HUES48 (cell line): ENCODE measurements at regions not wholly inside any gene's neighbourhood (a gene's known extent, or its start where the extent isn't known, plus 50 kb on each side); places are given as distances from the start of the nearest gene placed in this dataset.
"Not testable (repeated sequence)": the region's sequence is repeated elsewhere in the genome, so short reads cannot be mapped to it uniquely, and the experiment has no call there.

Experiments used
- H3K27ac ChIP-seq: one replicate; pipeline ENCODE4 v1.7.0; 2013; ENCODE audit warnings: low read depth, low read length, inconsistent platforms
- H3K27me3 ChIP-seq: 2 replicates; pipeline ENCODE4 v1.6.1; 2013; ENCODE audit warnings: mild to moderate bottlenecking, low read length; ENCODE audit not compliant: control insufficient read depth, insufficient read depth
- H3K36me3 ChIP-seq: 2 replicates; pipeline ENCODE4 v1.6.1; 2013; ENCODE audit warnings: low read length; ENCODE audit not compliant: control insufficient read depth, insufficient read depth
- H3K4me1 ChIP-seq: 2 replicates; pipeline ENCODE4 v1.6.1; 2013; ENCODE audit warnings: mild to moderate bottlenecking, low read length; ENCODE audit not compliant: control insufficient read depth, insufficient read depth
- H3K4me3 ChIP-seq: 2 replicates; pipeline ENCODE4 v1.5.1; 2013; ENCODE audit warnings: mild to moderate bottlenecking, low read depth, low read length
- H3K9ac ChIP-seq: 2 replicates; pipeline ENCODE4 v1.6.1; 2013; ENCODE audit warnings: mild to moderate bottlenecking, low read depth, low read length, moderate library complexity
- H3K9me3 ChIP-seq: 2 replicates; pipeline ENCODE4 v1.6.1; 2013; ENCODE audit warnings: low read length; ENCODE audit not compliant: control insufficient read depth, insufficient read depth

DNA sequence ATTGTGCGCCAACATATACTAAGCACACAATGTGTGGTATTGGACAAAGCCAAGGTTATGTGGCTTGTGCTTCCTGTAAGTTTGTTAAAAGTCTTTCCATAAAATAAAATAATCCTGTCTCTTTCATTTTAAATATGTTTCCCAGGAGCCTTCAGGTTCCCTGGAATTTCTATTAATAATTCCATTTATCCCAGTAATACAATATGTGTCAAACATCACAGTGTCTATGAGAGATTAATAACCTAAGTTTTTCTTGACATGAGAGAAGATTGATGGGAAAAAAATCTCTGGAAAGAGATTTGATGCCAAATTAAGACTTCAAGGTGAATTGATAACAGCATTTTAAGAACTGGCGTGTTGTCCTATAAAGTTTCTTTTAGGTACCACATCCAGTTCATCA lies 507.0 kb downstream of the TTLL7 start:
- Histone ChIP-seq H3K27me3 (no peaks in the 10 kb centered on the region), H3K4me3 (no peak overlapping the region), H3K36me3 (no peaks in the 10 kb centered on the region), H3K4me1 (no peaks in the 10 kb centered on the region), H3K9me3 (no peaks in the 10 kb centered on the region), H3K9ac (no peak overlapping the region), H3K27ac (no peak overlapping the region)

DNA sequence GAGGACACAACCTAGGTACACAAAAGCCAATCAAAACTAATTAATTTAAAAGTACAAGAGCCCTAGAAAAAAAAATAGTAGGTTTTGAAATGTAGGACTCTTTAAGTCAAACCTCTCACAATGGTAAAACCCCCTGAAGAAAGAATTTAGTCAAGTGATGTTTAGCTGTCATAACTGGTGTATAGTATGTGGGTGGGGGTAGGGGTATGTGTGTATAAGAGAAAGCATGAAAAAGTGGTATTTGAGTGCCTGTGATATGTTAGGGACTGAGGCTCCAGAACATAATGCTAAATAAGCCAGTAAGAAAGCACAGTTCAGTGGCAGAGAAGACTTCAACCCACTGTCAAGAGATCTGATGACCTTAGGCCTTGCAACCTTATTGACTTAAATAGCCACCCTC lies 507.9 kb downstream of the TTLL7 start:
- no peaks in the 10 kb centered on the region for H3K27me3 ChIP-seq

DNA sequence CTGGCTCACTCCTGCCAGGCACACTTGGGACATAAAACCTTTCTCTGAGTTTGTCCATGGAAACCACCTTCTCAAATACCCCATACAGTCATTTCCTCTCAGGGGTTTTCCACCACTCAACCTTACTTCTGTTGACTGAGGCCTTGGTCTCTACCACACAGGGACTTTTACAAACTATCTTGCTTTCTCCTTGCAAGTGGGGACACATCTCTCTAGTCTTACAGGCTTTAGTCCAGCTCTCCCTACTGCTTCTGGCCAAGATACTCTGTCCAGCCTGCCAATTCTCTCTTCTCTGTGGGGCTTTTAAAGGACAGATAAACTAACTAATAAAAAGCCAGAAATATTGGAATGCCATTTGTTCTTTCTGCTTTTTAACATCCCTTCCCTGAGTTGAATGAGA lies 510.8 kb downstream of the TTLL7 start:
- not testable (repeated sequence) for H3K9ac ChIP-seq, H3K27ac ChIP-seq, H3K27me3 ChIP-seq, H3K4me3 ChIP-seq, H3K36me3 ChIP-seq, H3K9me3 ChIP-seq, H3K4me1 ChIP-seq

More for the DNA sequence above, 507.9 kb downstream of the TTLL7 start:
- Histone ChIP-seq H3K4me3 (no peak overlapping the region), H3K27ac (no peak overlapping the region), H3K36me3 (no peaks in the 10 kb centered on the region), H3K9ac (no peak overlapping the region), H3K9me3 (no peaks in the 10 kb centered on the region), H3K4me1 (no peaks in the 10 kb centered on the region)

DNA sequence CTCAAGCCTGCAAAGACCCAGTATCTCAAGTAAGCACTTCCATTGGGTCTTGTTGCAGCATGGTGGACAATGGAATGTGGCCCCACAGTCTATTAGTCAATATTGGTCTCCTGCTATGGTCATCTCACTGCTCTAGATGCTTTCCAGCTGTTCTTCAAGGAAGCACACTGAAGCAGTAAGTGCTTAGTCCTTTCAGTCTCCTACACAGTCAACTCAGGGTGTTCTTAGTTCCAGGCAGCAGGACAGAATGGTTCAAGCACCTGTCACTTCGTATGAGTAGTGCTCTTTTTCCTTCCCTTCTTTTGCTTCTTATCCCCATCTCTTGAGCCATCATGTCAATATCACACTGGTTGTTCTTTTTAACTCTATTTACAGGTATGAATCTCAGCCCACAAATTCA lies 511.5 kb downstream of the TTLL7 start:
- not testable (repeated sequence) for H3K27me3 ChIP-seq, H3K27ac ChIP-seq, H3K4me3 ChIP-seq, H3K9me3 ChIP-seq, H3K9ac ChIP-seq, H3K4me1 ChIP-seq, H3K36me3 ChIP-seq

DNA sequence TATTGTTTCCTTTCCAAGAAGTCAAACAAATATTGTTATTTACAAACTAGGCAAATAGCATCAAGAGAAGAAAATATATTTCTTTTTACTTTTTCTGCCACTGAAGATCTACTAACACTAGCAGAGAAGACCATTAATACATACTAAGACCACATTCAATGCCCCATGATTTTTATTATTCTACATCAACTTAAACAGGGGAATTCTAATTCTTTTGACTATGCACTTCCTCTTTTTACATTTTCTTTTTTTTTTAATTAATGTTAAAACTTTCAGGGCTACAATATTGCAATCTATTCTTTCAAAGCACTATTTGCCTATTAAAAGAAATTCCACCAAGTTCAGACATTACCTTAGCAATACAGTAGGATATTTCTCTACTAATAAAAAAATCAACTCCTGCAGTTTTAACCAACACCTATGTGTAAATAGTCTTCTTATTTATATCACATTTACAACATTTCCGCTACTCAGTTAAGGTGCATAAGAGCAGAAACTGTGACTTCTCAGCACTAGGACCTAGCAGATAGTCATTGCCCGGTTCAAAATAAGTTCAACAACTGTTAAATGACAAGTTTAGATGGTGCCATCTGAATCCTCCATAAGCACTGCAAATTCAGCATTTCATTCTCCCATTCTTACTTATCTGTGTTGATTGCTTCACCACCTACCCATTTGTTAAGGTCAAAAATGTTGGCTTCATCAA lies 513.5 kb downstream of the TTLL7 start:
- not testable (repeated sequence) for H3K9me3 ChIP-seq, H3K27me3 ChIP-seq, H3K4me3 ChIP-seq, H3K27ac ChIP-seq, H3K4me1 ChIP-seq, H3K36me3 ChIP-seq, H3K9ac ChIP-seq

DNA sequence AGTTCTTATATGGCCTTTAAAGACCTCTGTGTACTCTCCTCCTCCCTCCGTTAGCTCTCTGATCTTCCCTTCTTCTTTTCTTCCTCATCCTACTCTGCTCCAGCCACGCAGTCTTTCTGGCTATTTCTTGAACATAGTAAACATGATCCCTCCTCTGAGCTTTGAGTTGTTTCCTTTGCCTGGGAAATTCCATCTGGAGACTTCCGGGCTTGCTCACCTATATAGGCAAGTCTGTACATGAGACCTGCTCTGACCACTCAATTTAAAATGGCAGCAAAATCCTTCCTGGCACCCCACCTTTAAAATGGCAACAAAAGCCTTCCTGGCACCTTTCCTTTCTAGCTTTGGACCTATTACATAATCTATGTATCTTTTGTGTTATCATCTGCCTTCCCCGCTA lies 517.6 kb downstream of the TTLL7 start:
- not testable (repeated sequence) for H3K4me1 ChIP-seq, H3K27me3 ChIP-seq, H3K9me3 ChIP-seq, H3K27ac ChIP-seq, H3K9ac ChIP-seq, H3K36me3 ChIP-seq, H3K4me3 ChIP-seq

DNA sequence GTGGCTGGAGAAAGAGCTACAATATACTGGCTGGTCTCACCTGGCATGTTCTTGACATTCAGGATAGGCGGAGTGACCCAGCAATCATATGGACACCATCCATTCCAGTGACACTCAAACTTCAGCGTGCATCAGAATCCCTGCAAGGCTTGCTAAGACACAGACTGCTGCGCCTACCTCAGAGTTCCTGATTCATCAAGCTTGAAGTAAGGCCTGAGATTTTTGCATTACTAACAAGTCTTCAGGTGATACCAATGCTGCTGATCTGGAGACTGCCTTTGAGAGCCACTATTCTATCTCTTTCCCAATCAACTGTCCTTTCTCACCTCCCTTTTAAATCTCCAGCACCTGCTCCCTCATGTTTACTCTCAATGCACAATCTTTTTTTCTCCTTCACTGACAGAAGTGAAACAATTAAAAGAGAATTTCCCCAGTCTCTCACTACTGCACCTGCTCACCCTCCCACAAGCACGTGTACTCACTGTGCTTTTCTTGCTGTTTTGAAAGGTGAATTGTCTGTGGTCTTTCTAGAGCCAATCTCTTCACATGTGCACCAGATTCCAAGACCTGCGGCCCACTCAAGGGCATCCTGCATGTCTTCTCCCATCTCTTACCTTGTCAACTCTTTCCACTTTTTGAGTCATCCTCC lies 519.2 kb downstream of the TTLL7 start:
- not testable (repeated sequence) for H3K9ac ChIP-seq, H3K4me3 ChIP-seq, H3K27ac ChIP-seq, H3K4me1 ChIP-seq, H3K9me3 ChIP-seq, H3K36me3 ChIP-seq, H3K27me3 ChIP-seq

DNA sequence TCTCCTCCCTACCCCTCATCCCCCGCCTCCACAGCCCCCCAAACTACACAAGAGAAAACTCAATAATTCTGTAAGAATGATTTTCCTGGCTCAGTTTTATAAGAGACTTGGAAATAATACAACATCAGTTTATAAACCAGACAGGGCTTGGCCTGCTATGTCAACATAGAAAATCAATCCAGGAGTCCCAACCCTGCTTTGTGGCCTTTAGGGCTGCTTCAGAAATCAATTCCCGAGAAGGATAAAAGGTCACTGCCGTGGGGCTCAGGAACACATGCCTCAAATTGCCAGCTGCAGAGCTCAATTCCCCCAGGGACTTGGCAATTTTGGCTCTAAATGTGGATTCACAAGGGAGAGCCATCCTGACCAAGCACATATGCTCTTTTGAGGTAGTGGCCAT lies 520.8 kb downstream of the TTLL7 start:
- H3K27ac ChIP-seq, H3K4me1 ChIP-seq, H3K9ac ChIP-seq, H3K9me3 ChIP-seq, H3K4me3 ChIP-seq, H3K36me3 ChIP-seq, H3K27me3 ChIP-seq: not testable (repeated sequence)

DNA sequence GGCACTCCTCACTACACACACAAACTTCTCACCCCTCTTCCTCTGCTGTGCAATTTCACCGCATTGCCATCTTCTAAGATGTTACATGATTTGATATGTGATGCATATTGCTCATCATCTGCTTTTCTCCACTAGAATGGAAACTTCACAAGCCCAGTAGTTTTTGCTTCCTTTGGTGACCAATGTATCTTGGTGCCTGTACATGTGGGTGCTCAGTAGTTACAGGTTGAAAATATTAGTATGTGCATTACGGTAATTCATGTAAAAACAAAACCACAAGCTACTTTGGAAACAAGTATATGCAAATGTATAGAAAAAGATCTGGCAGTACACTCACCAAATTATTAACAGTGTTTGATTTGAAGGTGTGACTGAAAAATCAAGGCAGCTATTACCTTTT lies 522.4 kb downstream of the TTLL7 start:
- H3K4me3 ChIP-seq, H3K9ac ChIP-seq, H3K9me3 ChIP-seq, H3K36me3 ChIP-seq, H3K27ac ChIP-seq, H3K27me3 ChIP-seq, H3K4me1 ChIP-seq: not testable (repeated sequence)

DNA sequence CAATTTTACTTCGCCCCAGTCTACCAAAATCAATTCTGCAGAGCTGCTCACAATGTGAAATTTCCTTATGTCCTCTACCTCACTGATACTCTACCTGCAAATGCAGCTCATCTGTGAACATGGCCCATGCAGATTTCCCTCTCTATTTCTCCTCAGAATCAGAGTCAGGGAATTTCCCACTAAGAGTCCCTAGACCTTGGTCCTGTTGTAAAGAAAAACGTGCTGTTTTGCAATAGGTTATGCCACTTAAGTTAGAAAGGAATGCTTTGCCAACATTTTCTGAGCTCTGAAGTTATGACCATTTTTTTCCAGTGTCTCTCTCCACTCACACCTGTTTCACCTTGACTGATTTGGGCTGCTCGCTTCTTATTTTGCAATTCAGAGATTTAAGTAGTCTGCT lies 524.0 kb downstream of the TTLL7 start:
- not testable (repeated sequence) for H3K9me3 ChIP-seq, H3K9ac ChIP-seq, H3K36me3 ChIP-seq, H3K4me1 ChIP-seq, H3K27me3 ChIP-seq, H3K27ac ChIP-seq, H3K4me3 ChIP-seq

DNA sequence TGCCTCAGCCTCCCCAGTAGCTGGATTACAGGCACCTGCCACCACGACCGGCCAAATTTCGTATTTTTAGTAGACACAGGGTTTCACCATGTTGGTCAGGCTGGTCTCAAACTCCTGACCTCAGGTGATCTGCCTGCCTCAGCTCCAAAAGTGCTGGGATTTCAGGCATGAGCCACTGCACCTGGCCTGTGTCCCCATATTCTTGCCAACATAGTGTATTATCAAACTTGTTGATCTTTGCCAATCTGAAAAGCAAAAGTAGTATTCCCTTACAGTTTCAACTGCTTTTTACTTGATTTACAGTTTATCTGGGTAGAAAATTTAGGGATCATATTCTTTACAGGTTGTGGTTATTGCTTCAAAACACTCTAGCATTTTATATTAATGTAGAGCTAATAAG lies 524.9 kb downstream of the TTLL7 start:
- not testable (repeated sequence) for H3K4me1 ChIP-seq, H3K36me3 ChIP-seq, H3K4me3 ChIP-seq, H3K27me3 ChIP-seq, H3K27ac ChIP-seq, H3K9ac ChIP-seq, H3K9me3 ChIP-seq

DNA sequence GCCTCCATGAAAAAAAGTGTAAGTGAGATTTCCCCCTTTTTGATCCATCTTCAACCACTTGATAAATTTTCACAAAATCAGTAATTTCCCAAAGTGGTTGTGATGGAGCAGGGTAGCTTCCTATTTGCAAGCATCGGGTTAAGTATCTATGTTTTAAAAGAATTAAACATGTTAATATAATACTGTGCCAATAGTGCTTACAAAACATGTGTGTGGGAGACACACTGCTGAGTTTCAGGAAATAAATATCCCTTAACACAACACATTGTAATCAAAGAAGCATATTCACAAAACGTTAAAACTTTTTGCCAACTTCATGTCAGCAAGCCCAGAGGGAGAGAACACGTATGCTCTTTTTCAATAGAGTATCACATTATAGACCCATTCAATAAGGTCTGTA lies 526.9 kb downstream of the TTLL7 start:
- not testable (repeated sequence) for H3K4me3 ChIP-seq, H3K36me3 ChIP-seq, H3K27ac ChIP-seq, H3K4me1 ChIP-seq, H3K9ac ChIP-seq, H3K9me3 ChIP-seq, H3K27me3 ChIP-seq
